H1 (cell line): ENCODE measurements at regions not wholly inside any gene's neighbourhood (a gene's known extent, or its start where the extent isn't known, plus 50 kb on each side); places are given as distances from the start of the nearest gene placed in this dataset.

ENCODE experiments used
- CTCF ChIA-PET: fragments of 300-600 bp; sonication (Branson Sonifier 250); formaldehyde crosslinking; loops from one replicate; lab custom pipeline; 2021; ENCODE audit not compliant: partially characterized antibody; lab: Charles Lee
- POLR2A ChIA-PET: fragments of 300-600 bp; sonication (Branson Sonifier 250); formaldehyde crosslinking; loops from one replicate; lab custom pipeline; 2021; ENCODE audit warnings: inconsistent platforms; ENCODE audit not compliant: partially characterized antibody; lab: Charles Lee
- DNase-seq, 2 experiments: peaks; one replicate each; pipeline versions ENCODE4 v3.0.0 to v3.0.0-alpha.2; 2010 to 2022; ENCODE audit warnings: low spot score in 2 of 2, low read depth in 1 of 2, mixed read lengths in 1 of 2
- FAIRE-seq: peaks from 2 replicates; lab custom pipeline; 2011; peaks lifted over from hg19 to GRCh38; lab: Jason Lieb, UNC
- H2AFZ ChIP-seq: 2 replicates; pipeline ENCODE4 v1.8.1; 2012; ENCODE audit warnings: low read length, inconsistent platforms
- H2AK5ac ChIP-seq: 2 replicates; pipeline ENCODE4 v1.6.1; 2013; ENCODE audit warnings: low read depth, low read length
- H2BK120ac ChIP-seq: replicated peaks from 2 replicates; pipeline ENCODE3; 2013; ENCODE audit warnings: low read depth, low read length, inconsistent platforms
- H2BK12ac ChIP-seq: 2 replicates; pipeline ENCODE4 v1.6.1; 2013; ENCODE audit warnings: low read depth, low read length
- H2BK15ac ChIP-seq: 2 replicates; pipeline ENCODE4 v1.6.1; 2013; ENCODE audit warnings: low read length
- H2BK20ac ChIP-seq: 2 replicates; pipeline ENCODE4 v1.6.1; 2013; ENCODE audit warnings: low read length
- H2BK5ac ChIP-seq: 2 replicates; pipeline ENCODE4 v1.6.1; 2013; ENCODE audit warnings: low read depth, low read length
- H3K14ac ChIP-seq: 2 replicates; pipeline ENCODE4 v1.6.1; 2013; ENCODE audit warnings: inconsistent platforms; ENCODE audit not compliant: insufficient read length
- H3K18ac ChIP-seq: 2 replicates; pipeline ENCODE4 v1.6.1; 2013; ENCODE audit warnings: low read length; ENCODE audit errors: extremely low read depth
- H3K23ac ChIP-seq: 2 replicates; pipeline ENCODE4 v1.6.1; 2013; ENCODE audit warnings: inconsistent platforms; ENCODE audit not compliant: insufficient read length
- H3K23me2 ChIP-seq: 2 replicates; pipeline ENCODE4 v1.6.1; 2013; ENCODE audit warnings: low read depth, low read length
- H3K27ac ChIP-seq: 2 replicates; pipeline ENCODE4 v1.6.1; 2011; ENCODE audit warnings: low read depth, low read length, inconsistent platforms
- H3K27me3 ChIP-seq, 4 experiments: replicated peaks in 1 of 4; 1 replicate in 1 of 4; 2 replicates in 3 of 4; pipeline versions ENCODE4 v1.6.1 to v1.8.1; 2011 to 2013; ENCODE audit warnings: low read length in 3 of 4, mild to moderate bottlenecking in 3 of 4, inconsistent platforms in 2 of 4, mixed read lengths in 2 of 4, moderate library complexity in 1 of 4; ENCODE audit not compliant: control insufficient read depth in 3 of 4, insufficient read depth in 3 of 4; ENCODE audit errors: extremely low read depth in 1 of 4
- H3K36me3 ChIP-seq, 4 experiments: 2 replicates each; pipeline versions ENCODE4 v1.6.1 to v1.8.1; 2011 to 2013; ENCODE audit warnings: mild to moderate bottlenecking in 4 of 4, low read length in 3 of 4, moderate library complexity in 2 of 4, control low read depth in 1 of 4, inconsistent platforms in 1 of 4; ENCODE audit not compliant: insufficient read depth in 4 of 4, control insufficient read depth in 2 of 4
- H3K4ac ChIP-seq: replicated peaks from 2 replicates; pipeline ENCODE3; 2013; ENCODE audit warnings: low read length, low read depth, mixed read lengths, inconsistent platforms; ENCODE audit not compliant: insufficient read length
- H3K4me1 ChIP-seq, 4 experiments: replicated peaks in 1 of 4; 1 replicate in 1 of 4; 2 replicates in 3 of 4; pipeline versions ENCODE4 v1.6.1 to v1.8.1; 2011 to 2013; ENCODE audit warnings: low read length in 3 of 4, inconsistent platforms in 2 of 4, mixed read lengths in 1 of 4; ENCODE audit not compliant: insufficient read depth in 4 of 4, control insufficient read depth in 3 of 4
- H3K4me2 ChIP-seq, 2 experiments: 2 replicates each; pipeline versions ENCODE4 v1.6.1 to v1.8.1; 2011 to 2013; ENCODE audit warnings: low read depth in 2 of 2, low read length in 2 of 2, control low read depth in 1 of 2, inconsistent platforms in 1 of 2, mild to moderate bottlenecking in 1 of 2; ENCODE audit not compliant: insufficient read depth in 1 of 2
- H3K4me3 ChIP-seq, 4 experiments: fragments of 200-600, 300-600 bp in 1 of 4; sonication (generic), shearing (Covaris generic), sonication (Bioruptor Twin) in 1 of 4; 2 replicates each; pipeline versions ENCODE4 v1.5.1 to v1.8.1; 2011 to 2016; ENCODE audit warnings: low read length in 4 of 4, low read depth in 3 of 4, control low read depth in 2 of 4, inconsistent platforms in 2 of 4, mild to moderate bottlenecking in 2 of 4, mixed read lengths in 1 of 4, moderate library complexity in 1 of 4; ENCODE audit not compliant: insufficient read depth in 2 of 4; ENCODE audit errors: extremely low read depth in 1 of 4
- H3K56ac ChIP-seq: replicated peaks from 2 replicates; pipeline ENCODE3; 2013; ENCODE audit warnings: low read depth, mild to moderate bottlenecking, mixed read lengths, low read length, inconsistent platforms; ENCODE audit not compliant: insufficient read length
- H3K79me1 ChIP-seq: 2 replicates; pipeline ENCODE4 v1.6.1; 2013; ENCODE audit warnings: low read depth, low read length, control low read depth
- H3K79me2 ChIP-seq, 2 experiments: 2 replicates each; pipeline versions ENCODE4 v1.6.1 to v1.8.1; 2012 to 2013; ENCODE audit warnings: low read length in 2 of 2, mild to moderate bottlenecking in 2 of 2, inconsistent platforms in 1 of 2; ENCODE audit not compliant: insufficient read depth in 2 of 2, control insufficient read depth in 1 of 2
- H3K9ac ChIP-seq, 4 experiments: replicated peaks in 1 of 4; 1 replicate in 1 of 4; 2 replicates in 3 of 4; pipeline versions ENCODE4 v1.6.1 to v1.8.1; 2011 to 2013; ENCODE audit warnings: low read depth in 3 of 4, low read length in 3 of 4, control low read depth in 2 of 4, mild to moderate bottlenecking in 2 of 4, moderate library complexity in 2 of 4, inconsistent platforms in 1 of 4; ENCODE audit errors: extremely low read depth in 1 of 4
- H3K9me3 ChIP-seq, 2 experiments: 2 replicates each; pipeline versions ENCODE4 v1.6.1 to v1.8.1; 2012 to 2013; ENCODE audit warnings: mild to moderate bottlenecking in 2 of 2, moderate library complexity in 2 of 2, control low read depth in 1 of 2, inconsistent platforms in 1 of 2, low read depth in 1 of 2, low read length in 1 of 2, mixed read lengths in 1 of 2; ENCODE audit not compliant: insufficient read depth in 2 of 2
- H4K20me1 ChIP-seq, 2 experiments: replicated peaks in 1 of 2; 2 replicates each; pipeline versions ENCODE3 to v1.8.1; 2011 to 2013; ENCODE audit warnings: inconsistent platforms in 2 of 2, low read length in 2 of 2, mild to moderate bottlenecking in 1 of 2; ENCODE audit not compliant: insufficient read depth in 2 of 2, control insufficient read depth in 1 of 2
- H4K5ac ChIP-seq: 2 replicates; pipeline ENCODE4 v1.6.1; 2013; ENCODE audit warnings: low read length, low read depth, mixed read lengths, inconsistent platforms; ENCODE audit not compliant: insufficient read length
- H4K8ac ChIP-seq: 2 replicates; pipeline ENCODE4 v1.8.0; 2013; ENCODE audit warnings: mild to moderate bottlenecking, moderate library complexity, low read length, inconsistent platforms; ENCODE audit not compliant: insufficient read depth; ENCODE audit errors: extremely low read depth
- H4K91ac ChIP-seq: replicated peaks from 2 replicates; pipeline ENCODE3; 2013; ENCODE audit warnings: low read length, mixed read lengths, inconsistent platforms; ENCODE audit not compliant: insufficient read length
- BACH1 ChIP-seq: IDR thresholded peaks from 2 replicates; pipeline ENCODE4 v1.6.1; 2012; ENCODE audit warnings: low read length, improper control_type of control experiment
- EGR1 ChIP-seq: IDR thresholded peaks from 2 replicates; pipeline ENCODE4 v1.6.1; 2011; ENCODE audit warnings: low read depth, low read length, borderline replicate concordance
- JUND ChIP-seq: IDR thresholded peaks from 2 replicates; pipeline ENCODE4 v1.6.1; 2011; ENCODE audit warnings: mild to moderate bottlenecking, improper control_type of control experiment, low read length
- RBBP5 ChIP-seq: IDR thresholded peaks from 2 replicates; pipeline ENCODE4 v1.7.1; 2012; ENCODE audit warnings: low read depth, mild to moderate bottlenecking, inconsistent platforms, low read length, moderate library complexity, borderline replicate concordance
- RFX5 ChIP-seq: IDR thresholded peaks from 2 replicates; pipeline ENCODE4 v1.6.1; 2011; ENCODE audit warnings: low read depth, low read length, improper control_type of control experiment, borderline replicate concordance
- RNF2 ChIP-seq: fragments of 200-900, 300-1000 bp; sonication (generic); IDR thresholded peaks from 2 replicates; pipeline ENCODE4 v1.7.1; 2016; ENCODE audit warnings: borderline replicate concordance, low read depth, mild to moderate bottlenecking, antibody characterized with exemption, low read length; ENCODE audit not compliant: poor library complexity, severe bottlenecking; ENCODE audit errors: missing control alignments
- SAP30 ChIP-seq: fragments of 300-600 bp; sonication (generic); IDR thresholded peaks from 2 replicates; pipeline ENCODE4 v1.7.1; 2012; ENCODE audit warnings: low read length, moderate library complexity, mild to moderate bottlenecking, inconsistent platforms; ENCODE audit not compliant: insufficient read depth, insufficient replicate concordance
- SIN3A ChIP-seq, 2 experiments: IDR thresholded peaks in 1 of 2; conservative IDR thresholded peaks in 1 of 2; 2 replicates each; pipeline ENCODE4 v1.6.1; 2011 to 2012; ENCODE audit warnings: low read length in 2 of 2, improper control_type of control experiment in 1 of 2, low read depth in 1 of 2, mild to moderate bottlenecking in 1 of 2
- SIRT6 ChIP-seq: IDR thresholded peaks from one replicate; pipeline ENCODE4 v1.7.1; 2012; ENCODE audit warnings: low read length, inconsistent platforms
- SP4 ChIP-seq: IDR thresholded peaks from 2 replicates; pipeline ENCODE4 v1.6.1; 2012; ENCODE audit warnings: low read length, inconsistent platforms
- SRF ChIP-seq: IDR thresholded peaks from 2 replicates; pipeline ENCODE4 v1.6.1; 2011; ENCODE audit warnings: mild to moderate bottlenecking, low read depth, low read length, moderate library complexity
- TCF12 ChIP-seq: IDR thresholded peaks from 2 replicates; pipeline ENCODE4 v1.6.1; 2011; ENCODE audit warnings: low read depth, mild to moderate bottlenecking, low read length
- TEAD4 ChIP-seq: IDR thresholded peaks from 2 replicates; pipeline ENCODE4 v1.6.1; 2012; ENCODE audit warnings: low read depth, low read length, inconsistent platforms, mixed read lengths
- YY1 ChIP-seq: IDR thresholded peaks from 2 replicates; pipeline ENCODE4 v1.6.1; 2011; ENCODE audit warnings: low read depth, mild to moderate bottlenecking, low read length
- WGBS, 2 experiments: shearing (Covaris generic) in 1 of 2; methylation state at CpG; one replicate each; pipeline versions ENCODE4 v1.1.6 to v1.1.7; 2013 to 2015; ENCODE audit warnings: low lambda C conversion rate in 2 of 2, mixed read lengths in 2 of 2, inconsistent platforms in 1 of 2, low coverage in 1 of 2, missing lambda C conversion rate in 1 of 2; ENCODE audit not compliant: insufficient replicate concordance in 2 of 2, insufficient coverage in 1 of 2, insufficient read length in 1 of 2; ENCODE audit errors: extremely low coverage in 1 of 2, missing lambda C conversion rate in 1 of 2; 5-methylcytosine and 5-hydroxymethylcytosine counted together
- TF ChIP-seq, protein P1 (sequence below): IDR thresholded peaks from 2 replicates; pipeline ENCODE4 v1.6.1; 2011; ENCODE audit warnings: low read length, improper control_type of control experiment

DNA sequence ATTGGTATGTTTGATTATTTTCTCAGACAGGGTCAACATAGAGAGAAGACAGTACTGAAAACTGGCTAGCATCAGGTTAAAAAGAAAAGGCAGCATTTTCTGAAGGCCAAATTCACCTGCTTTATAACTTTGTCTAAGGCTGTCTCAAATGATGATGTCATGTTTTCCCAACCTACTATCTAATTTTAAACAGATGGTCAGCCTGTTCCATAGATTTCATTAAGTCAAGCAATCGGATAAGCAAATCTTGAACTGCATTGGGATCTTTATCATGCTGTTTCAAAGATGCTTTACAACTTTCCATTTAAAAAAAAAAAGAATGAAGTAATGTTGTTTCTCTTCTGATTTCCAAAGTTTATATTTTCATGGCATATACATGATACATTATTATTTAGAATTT is 56.3 kb upstream of the SPOPL start:
- Histone ChIP-seq H3K9ac (no peak overlapping the region), H3K27ac (no peak overlapping the region), H2BK120ac (no peak overlapping the region), H3K23me2 (no peaks in the 10 kb centered on the region; the same call in 1 of the 2 replicates), H3K4me2 (no peak overlapping the region), H3K79me1 (no peaks in the 10 kb centered on the region), H3K4ac (no peak overlapping the region), H3K18ac (no peak overlapping the region), H2AK5ac (no peak overlapping the region), H3K14ac (no peak overlapping the region), H3K56ac (no peak overlapping the region), H3K27me3 (no peaks in the 10 kb centered on the region), H4K20me1 (no peaks in the 10 kb centered on the region), H2BK20ac (no peak overlapping the region), H4K8ac (no peak overlapping the region), H4K91ac (no peak overlapping the region), H2BK5ac (no peak overlapping the region), H3K79me2 (no peaks in the 10 kb centered on the region), H2BK15ac (no peak overlapping the region), H3K23ac (no peak overlapping the region), H2BK12ac (no peak overlapping the region), H3K9me3 (no peaks in the 10 kb centered on the region), H3K4me3 (no peak overlapping the region), H4K5ac (no peak overlapping the region), H3K36me3 (no peaks in the 10 kb centered on the region), H3K4me1 (no peaks in the 10 kb centered on the region), H2AFZ (no peak overlapping the region)
- ChIA-PET CTCF (no interaction called here), POLR2A (no interaction called here)
- DNase-seq (no peak), FAIRE-seq (no peak)
- 86% methylated on average over 1 of the region's 1 CpG; no CpG with 5 or more reads in 1 of the 2 experiments for WGBS, 2 experiments
- TF ChIP-seq SRF (no peak), YY1 (no peak), JUND (no peak), RBBP5 (no peak), EGR1 (no peak), SP4 (no peak), SAP30 (no peak), SIN3A (conservative IDR thresholded peaks at IDR 0.05 in 1 of 2, IDR thresholded peaks at IDR 0.05 in 1 of 2; ENCODE audit: low read depth in 1 of 2, low read length in 2 of 2) (no peak), TEAD4 (no peak), RFX5 (no peak), RNF2 (no peak), BACH1 (no peak), TCF12 (no peak), SIRT6 (no peak)
- TF ChIP-seq, protein P1, sequence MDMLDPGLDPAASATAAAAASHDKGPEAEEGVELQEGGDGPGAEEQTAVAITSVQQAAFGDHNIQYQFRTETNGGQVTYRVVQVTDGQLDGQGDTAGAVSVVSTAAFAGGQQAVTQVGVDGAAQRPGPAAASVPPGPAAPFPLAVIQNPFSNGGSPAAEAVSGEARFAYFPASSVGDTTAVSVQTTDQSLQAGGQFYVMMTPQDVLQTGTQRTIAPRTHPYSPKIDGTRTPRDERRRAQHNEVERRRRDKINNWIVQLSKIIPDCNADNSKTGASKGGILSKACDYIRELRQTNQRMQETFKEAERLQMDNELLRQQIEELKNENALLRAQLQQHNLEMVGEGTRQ = no peak
